Peyer's patch (tissue), 4 donors: ENCODE measurements at regions not wholly inside any gene's neighbourhood (a gene's known extent, or its start where the extent isn't known, plus 50 kb on each side); places are given as distances from the start of the nearest gene placed in this dataset.
A peak's percentile ranks its signal among the peaks of the same experiment; 100 is the strongest.

Experiments used
- DNase-seq, 3 donors: peaks; one replicate each; pipeline ENCODE4 v3.0.0-alpha.2; 2017 to 2019
- H3K27ac ChIP-seq, 4 donors: fragments of 200-600 bp; sonication (generic); one replicate each; pipeline ENCODE4 v1.5.1; 2016 to 2019
- H3K27me3 ChIP-seq, 2 donors: fragments of 200-600 bp; sonication (generic); one replicate each; pipeline ENCODE4 v1.5.1; 2019
- H3K36me3 ChIP-seq, 3 donors: fragments of 200-600 bp; sonication (generic); one replicate each; pipeline ENCODE4 v1.5.1; 2016 to 2019
- H3K4me1 ChIP-seq, 4 donors: fragments of 200-600 bp; sonication (generic); one replicate each; pipeline ENCODE4 v1.5.1; 2016 to 2019
- H3K4me3 ChIP-seq, 4 donors: fragments of 200-600 bp; sonication (generic); 1 replicate in 3 of 4; 2 replicates in 1 of 4; pipeline ENCODE4 v1.5.1; 2016 to 2019; ENCODE audit warnings: mild to moderate bottlenecking in 1 of 4
- H3K9me3 ChIP-seq, 4 donors: fragments of 200-600 bp; sonication (generic); one replicate each; pipeline ENCODE4 v1.5.1; 2016 to 2019; ENCODE audit warnings: mild to moderate bottlenecking in 1 of 4
- CTCF ChIP-seq, 6 experiments: fragments of 450-650 bp in 4 of 6; fragments of 200-600 bp in 2 of 6; sonication (generic) in 1 of 6; IDR thresholded peaks; one replicate each; pipeline ENCODE4 v1.5.1; 2017 to 2019; ENCODE audit warnings: antibody characterized with exemption in 6 of 6, mild to moderate bottlenecking in 3 of 6, moderate library complexity in 1 of 6
- POLR2A ChIP-seq, 2 donors: fragments of 450-650 bp; IDR thresholded peaks; one replicate each; pipeline ENCODE4 v1.5.1; 2017; ENCODE audit warnings: antibody characterized with exemption in 2 of 2, mild to moderate bottlenecking in 2 of 2, moderate library complexity in 2 of 2

- H3K4me1 ChIP-seq, result no peaks in the 10 kb centered on the region
- no peaks in the 10 kb centered on the region for H3K9me3 ChIP-seq
- H3K27ac ChIP-seq, result no peak overlapping the region
- no peaks in the 10 kb centered on the region for H3K36me3 ChIP-seq
- H3K4me3 ChIP-seq, result no peak overlapping the region
- no peak for TF ChIP-seq CTCF (IDR thresholded peaks at IDR 0.05)
- no peak for TF ChIP-seq POLR2A (IDR thresholded peaks at IDR 0.05)
- no peak for DNase-seq
- H3K27me3 ChIP-seq, result no peaks in the 10 kb centered on the region
Measured at GRCh38 chr5:135254183-135254582, 144.8 kb downstream of the MACROH2A1 start.

GRCh38 chr5:135253601-135254178, 145.3 kb downstream of the MACROH2A1 start:
- H3K9me3 ChIP-seq, result no peaks in the 10 kb centered on the region
- H3K27ac ChIP-seq, result no peak overlapping the region
- H3K36me3 ChIP-seq, result no peaks in the 10 kb centered on the region
- no peak for TF ChIP-seq POLR2A (IDR thresholded peaks at IDR 0.05)
- TF ChIP-seq CTCF (IDR thresholded peaks at IDR 0.05), result no peak
- no peak overlapping the region for H3K4me3 ChIP-seq
- H3K27me3 ChIP-seq, result no peaks in the 10 kb centered on the region
- no peak for DNase-seq
- H3K4me1 ChIP-seq, result no peaks in the 10 kb centered on the region

GRCh38 chr5:135251093-135251492, 147.9 kb downstream of the MACROH2A1 start:
- TF ChIP-seq CTCF (IDR thresholded peaks at IDR 0.05) (no peak), POLR2A (IDR thresholded peaks at IDR 0.05) (no peak)
- Histone ChIP-seq H3K27me3 (no peaks in the 10 kb centered on the region), H3K4me3 (no peak overlapping the region), H3K36me3 (no peaks in the 10 kb centered on the region), H3K4me1 (peaks cover 0 to 3% (median 0%) of the 10 kb centered on the region in 4 donors), H3K27ac (no peak overlapping the region), H3K9me3 (no peaks in the 10 kb centered on the region)
- DNase-seq, result no peak

GRCh38 chr5:135250671-135251070, 148.4 kb downstream of the MACROH2A1 start:
- H3K27me3 ChIP-seq, result no peaks in the 10 kb centered on the region
- peaks cover 0 to 3% (median 0%) of the 10 kb centered on the region in 4 donors for H3K4me1 ChIP-seq
- DNase-seq, result no peak
- H3K9me3 ChIP-seq, result no peaks in the 10 kb centered on the region
- H3K4me3 ChIP-seq, result no peak overlapping the region
- H3K36me3 ChIP-seq, result no peaks in the 10 kb centered on the region
- no peak overlapping the region for H3K27ac ChIP-seq
- TF ChIP-seq CTCF (IDR thresholded peaks at IDR 0.05) (no peak), POLR2A (IDR thresholded peaks at IDR 0.05) (no peak)

GRCh38 chr5:135249658-135250057, 149.4 kb downstream of the MACROH2A1 start:
- no peaks in the 10 kb centered on the region for H3K9me3 ChIP-seq
- no peak for TF ChIP-seq CTCF (IDR thresholded peaks at IDR 0.05)
- no peak for TF ChIP-seq POLR2A (IDR thresholded peaks at IDR 0.05)
- H3K4me1 ChIP-seq, result peaks cover 0 to 3% (median 0%) of the 10 kb centered on the region in 4 donors
- no peaks in the 10 kb centered on the region for H3K27me3 ChIP-seq
- H3K36me3 ChIP-seq, result no peaks in the 10 kb centered on the region
- DNase-seq, result peak in 1 of 3 donors; percentile 23
- no peak overlapping the region for H3K27ac ChIP-seq
- H3K4me3 ChIP-seq, result no peak overlapping the region

GRCh38 chr5:135248801-135249231, 150.2 kb downstream of the MACROH2A1 start:
- Histone ChIP-seq H3K27me3 (no peaks in the 10 kb centered on the region), H3K9me3 (no peaks in the 10 kb centered on the region), H3K36me3 (no peaks in the 10 kb centered on the region), H3K27ac (no peak overlapping the region), H3K4me1 (peaks cover 0 to 3% (median 0%) of the 10 kb centered on the region in 4 donors), H3K4me3 (no peak overlapping the region)
- TF ChIP-seq POLR2A (IDR thresholded peaks at IDR 0.05) (no peak), CTCF (IDR thresholded peaks at IDR 0.05) (no peak)
- peak in 2 of 3 donors; percentile 23 to 30 for DNase-seq
